HG03521 (cell line): ENCODE measurements at regions not wholly inside any gene's neighbourhood (a gene's known extent, or its start where the extent isn't known, plus 50 kb on each side); places are given as distances from the start of the nearest gene placed in this dataset.
"Not testable (repeated sequence)": the region's sequence is repeated elsewhere in the genome, so short reads cannot be mapped to it uniquely, and the experiment has no call there.

Experiments
- ATAC-seq: cut with Tn5 transposase; IDR thresholded peaks from one replicate; pipeline ENCODE4 v1.9.1; 2021; ENCODE audit warnings: mild to moderate bottlenecking, moderate library complexity; ENCODE audit not compliant: unreplicated experiment

- no peak for ATAC-seq
Measured at GRCh38 chr6:51049983-51050877, 231.6 kb downstream of the TFAP2B start.

GRCh38 chr6:51052716-51053115 lies 234.0 kb downstream of the TFAP2B start:
- not testable (repeated sequence) for ATAC-seq

- ATAC-seq = not testable (repeated sequence)
Measured at GRCh38 chr6:51055316-51055715, 236.6 kb downstream of the TFAP2B start.

- no peak for ATAC-seq
Measured at GRCh38 chr6:51057296-51057695, 238.6 kb downstream of the TFAP2B start.

- ATAC-seq = no peak
Measured at GRCh38 chr6:51060262-51060762, 241.6 kb downstream of the TFAP2B start.

- no peak for ATAC-seq
Measured at GRCh38 chr6:51062166-51062722, 243.6 kb downstream of the TFAP2B start.

GRCh38 chr6:51077821-51078518 lies 259.3 kb downstream of the TFAP2B start:
- ATAC-seq = no peak

GRCh38 chr6:51090343-51090742 lies 271.7 kb downstream of the TFAP2B start:
- ATAC-seq = no peak

GRCh38 chr6:51093871-51094270 lies 275.2 kb downstream of the TFAP2B start:
- no peak for ATAC-seq

- ATAC-seq = no peak
Measured at GRCh38 chr6:51094271-51094670, 275.6 kb downstream of the TFAP2B start.

- ATAC-seq = no peak
Measured at GRCh38 chr6:51098246-51098645, 279.6 kb downstream of the TFAP2B start.

- no peak for ATAC-seq
Measured at GRCh38 chr6:51098791-51099190, 280.1 kb downstream of the TFAP2B start.

GRCh38 chr6:51099201-51099600 lies 280.5 kb downstream of the TFAP2B start:
- ATAC-seq = no peak

GRCh38 chr6:51105357-51105756 lies 286.7 kb downstream of the TFAP2B start:
- no peak for ATAC-seq

- no peak for ATAC-seq
Measured at GRCh38 chr6:51107769-51108203, 289.1 kb downstream of the TFAP2B start.

- ATAC-seq = no peak
Measured at GRCh38 chr6:51108563-51109234, 290.0 kb downstream of the TFAP2B start.

GRCh38 chr6:51112731-51113130 lies 294.1 kb downstream of the TFAP2B start:
- ATAC-seq = no peak

- ATAC-seq = no peak
Measured at GRCh38 chr6:51116723-51117122, 298.1 kb downstream of the TFAP2B start.

- ATAC-seq = no peak
Measured at GRCh38 chr6:51118792-51119191, 300.1 kb downstream of the TFAP2B start.

- no peak for ATAC-seq
Measured at GRCh38 chr6:51120016-51120415, 301.3 kb downstream of the TFAP2B start.

- ATAC-seq = not testable (repeated sequence)
Measured at GRCh38 chr6:51121380-51121976, 302.8 kb downstream of the TFAP2B start.
